ENCODE measurements at regions not wholly inside any gene's neighbourhood (a gene's known extent, or its start where the extent isn't known, plus 50 kb on each side); places are given as distances from the start of the nearest gene placed in this dataset.

- no peak for DNase-seq
Observed at GRCh38 chr9:109683521-109683920, 96.5 kb upstream of the PALM2AKAP2 start.

GRCh38 chr9:109689701-109690100 lies 90.3 kb upstream of the PALM2AKAP2 start:
- no peak for DNase-seq

GRCh38 chr9:109699019-109699418 lies 81.0 kb upstream of the PALM2AKAP2 start:
- no peak for DNase-seq

GRCh38 chr9:109704546-109704945 lies 75.5 kb upstream of the PALM2AKAP2 start:
- no peak for DNase-seq

GRCh38 chr9:109705515-109705914 lies 74.5 kb upstream of the PALM2AKAP2 start:
- no peak for DNase-seq

GRCh38 chr9:109707355-109707754 lies 72.6 kb upstream of the PALM2AKAP2 start:
- DNase-seq, result no peak

- no peak for DNase-seq
Observed at GRCh38 chr9:109708451-109708945, 71.5 kb upstream of the PALM2AKAP2 start.

GRCh38 chr9:109709866-109710265 lies 70.1 kb upstream of the PALM2AKAP2 start:
- no peak for DNase-seq

- DNase-seq, result no peak
Observed at GRCh38 chr9:109710830-109711229, 69.2 kb upstream of the PALM2AKAP2 start.

GRCh38 chr9:109715344-109715743 lies 64.7 kb upstream of the PALM2AKAP2 start:
- no peak for DNase-seq

- DNase-seq, result no peak
Observed at GRCh38 chr9:109716631-109717030, 63.4 kb upstream of the PALM2AKAP2 start.

GRCh38 chr9:109717342-109717741 lies 62.7 kb upstream of the PALM2AKAP2 start:
- DNase-seq, result no peak

GRCh38 chr9:109718861-109719260 lies 61.1 kb upstream of the PALM2AKAP2 start:
- DNase-seq, result no peak

GRCh38 chr9:109721001-109721400 lies 59.0 kb upstream of the PALM2AKAP2 start:
- DNase-seq, result no peak

GRCh38 chr9:109722007-109722406 lies 58.0 kb upstream of the PALM2AKAP2 start:
- no peak for DNase-seq

- no peak for DNase-seq
Observed at GRCh38 chr9:109723781-109724180, 56.2 kb upstream of the PALM2AKAP2 start.

- no peak for DNase-seq
Observed at GRCh38 chr9:109725460-109725859, 54.5 kb upstream of the PALM2AKAP2 start.

GRCh38 chr9:109726119-109726518 lies 53.9 kb upstream of the PALM2AKAP2 start:
- DNase-seq, result no peak

- DNase-seq, result no peak
Observed at GRCh38 chr9:109728686-109729300, 51.2 kb upstream of the PALM2AKAP2 start.

- DNase-seq, result no peak
Observed at GRCh38 chr9:109729513-109729912, 50.5 kb upstream of the PALM2AKAP2 start.
